H1 (cell line): ENCODE measurements at regions not wholly inside any gene's neighbourhood (a gene's known extent, or its start where the extent isn't known, plus 50 kb on each side); places are given as distances from the start of the nearest gene placed in this dataset.

ENCODE experiments used
- CTCF ChIP-seq, 3 experiments: IDR thresholded peaks; 1 replicate in 2 of 3; 2 replicates in 1 of 3; pipeline versions ENCODE4 v1.5.1 to v1.6.1; 2011; ENCODE audit warnings: low read length in 3 of 3, mild to moderate bottlenecking in 3 of 3, inconsistent platforms in 2 of 3, low read depth in 1 of 3, moderate library complexity in 1 of 3; ENCODE audit not compliant: insufficient read depth in 1 of 3; ENCODE audit errors: control extremely low read depth in 1 of 3
- EZH2 ChIP-seq: fragments of 200-600 bp; sonication (generic); IDR thresholded peaks from 2 replicates; pipeline ENCODE4 v1.7.1; 2012; ENCODE audit warnings: low read depth, mild to moderate bottlenecking, moderate library complexity, low read length, inconsistent platforms; ENCODE audit not compliant: severe bottlenecking
- GTF2F1 ChIP-seq: IDR thresholded peaks from 2 replicates; pipeline ENCODE4 v1.6.1; 2012; ENCODE audit warnings: low read depth, low read length, improper control_type of control experiment, borderline replicate concordance
- RAD21 ChIP-seq, 2 experiments: IDR thresholded peaks in 1 of 2; conservative IDR thresholded peaks in 1 of 2; 2 replicates each; pipeline ENCODE4 v1.6.1; 2011; ENCODE audit warnings: low read depth in 2 of 2, low read length in 2 of 2, improper control_type of control experiment in 1 of 2, inconsistent platforms in 1 of 2, mild to moderate bottlenecking in 1 of 2, moderate library complexity in 1 of 2
- SIRT6 ChIP-seq: IDR thresholded peaks from one replicate; pipeline ENCODE4 v1.7.1; 2012; ENCODE audit warnings: low read length, inconsistent platforms
- SP1 ChIP-seq: IDR thresholded peaks from 2 replicates; pipeline ENCODE4 v1.6.1; 2011; ENCODE audit warnings: low read depth, low read length
- SUZ12 ChIP-seq: fragments of 200-600 bp; sonication (generic); IDR thresholded peaks from 2 replicates; pipeline ENCODE4 v1.6.1; 2012; ENCODE audit warnings: mild to moderate bottlenecking, inconsistent platforms, low read length, moderate library complexity, mixed read lengths
- TCF12 ChIP-seq: IDR thresholded peaks from 2 replicates; pipeline ENCODE4 v1.6.1; 2011; ENCODE audit warnings: low read depth, mild to moderate bottlenecking, low read length
- ZNF274 ChIP-seq: IDR thresholded peaks from 2 replicates; pipeline ENCODE4 v1.7.0; 2012; ENCODE audit warnings: low read length, borderline replicate concordance; ENCODE audit errors: extremely low read depth

- TF ChIP-seq CTCF (IDR thresholded peaks at IDR 0.05; ENCODE audit: control extremely low read depth in 1 of 3, insufficient read depth in 1 of 3, low read depth in 1 of 3, low read length in 3 of 3) (no peak), SIRT6 (no peak), EZH2 (no peak), RAD21 (IDR thresholded peaks at IDR 0.05 in 1 of 2, conservative IDR thresholded peaks at IDR 0.05 in 1 of 2; ENCODE audit: low read depth in 2 of 2, low read length in 2 of 2) (no peak), GTF2F1 (no peak), SUZ12 (no peak), TCF12 (no peak), SP1 (no peak), ZNF274 (no peak)
These were observed 558.9 kb downstream of the PKHD1 start for GRCh38 chr6:51528556-51528955.
